Activated CD4-positive, alpha-beta T cell treated with anti-CD3 and anti-CD28 coated beads for 36 hours (primary cell): ENCODE measurements at regions not wholly inside any gene's neighbourhood (a gene's known extent, or its start where the extent isn't known, plus 50 kb on each side); places are given as distances from the start of the nearest gene placed in this dataset.
"Not testable (repeated sequence)": the region's sequence is repeated elsewhere in the genome, so short reads cannot be mapped to it uniquely, and the experiment has no call there.

ENCODE experiments used
- ATAC-seq: fragments of 200-7000 bp; cut with Tn5 transposase; one replicate; pipeline ENCODE4 v1.10.0; 2021; ENCODE audit warnings: mild to moderate bottlenecking, moderate library complexity
- CTCF ChIA-PET: fragments of 350-600 bp; sonication (Branson Sonifier 250); formaldehyde crosslinking; loops from one replicate; lab custom pipeline; 2021; ENCODE audit warnings: antibody characterized with exemption; lab: Charles Lee
- POLR2A ChIA-PET: fragments of 350-600 bp; sonication (Branson Sonifier 250); formaldehyde crosslinking; loops from one replicate; lab custom pipeline; 2021; ENCODE audit warnings: antibody characterized with exemption, inconsistent platforms; lab: Charles Lee
- DNase-seq: peaks from one replicate; pipeline ENCODE4 v3.0.0-alpha.2; 2020
- H3K27ac Mint-ChIP-seq: one replicate; pipeline ENCODE4 v1.8.0; 2021; ENCODE audit warnings: mixed read lengths
- H3K27me3 Mint-ChIP-seq: one replicate; pipeline ENCODE4 v1.8.0; 2021; ENCODE audit warnings: mixed read lengths
- H3K36me3 Mint-ChIP-seq: one replicate; pipeline ENCODE4 v1.8.0; 2021; ENCODE audit warnings: low read depth, mixed read lengths
- H3K4me1 Mint-ChIP-seq: one replicate; pipeline ENCODE4 v1.8.0; 2021; ENCODE audit warnings: mixed read lengths
- H3K4me3 Mint-ChIP-seq: one replicate; pipeline ENCODE4 v1.8.0; 2021; ENCODE audit warnings: mild to moderate bottlenecking, moderate library complexity, mixed read lengths
- H3K9me3 Mint-ChIP-seq: one replicate; pipeline ENCODE4 v1.8.0; 2021; ENCODE audit warnings: low read depth, mixed read lengths
- intact Hi-C, 2 experiments: fragments of 100-400 bp; cut with DNase I in 1 of 2; cut with micrococcal nuclease in 1 of 2; formaldehyde crosslinking; loops; one replicate each; pipeline versions ENCODE4 v1.14.2 to v1.15.1; 2022 to 2024; cut with DNase I, micrococcal nuclease

- peaks cover 35% of the 10 kb centered on the region for H3K27me3 Mint-ChIP-seq
These were observed 337.4 kb upstream of the SFRP2 start for GRCh38 chr4:154126276-154126675.

GRCh38 chr4:154125340-154125739 is 336.5 kb upstream of the SFRP2 start:
- Mint-ChIP-seq H3K36me3 (no peaks in the 10 kb centered on the region), H3K27ac (no peak overlapping the region), H3K27me3 (peaks cover 32% of the 10 kb centered on the region), H3K4me3 (no peak overlapping the region), H3K4me1 (peaks cover 2% of the 10 kb centered on the region), H3K9me3 (no peaks in the 10 kb centered on the region)
- DNase-seq (no peak), ATAC-seq (no peak)
- intact Hi-C loops: no loop called here
- ChIA-PET POLR2A (no interaction called here), CTCF (no interaction called here)

More at GRCh38 chr4:154126276-154126675, 337.4 kb upstream of the SFRP2 start:
- ChIA-PET POLR2A (no interaction called here), CTCF (no interaction called here)
- Mint-ChIP-seq H3K4me3 (no peak overlapping the region), H3K4me1 (peaks cover 2% of the 10 kb centered on the region), H3K36me3 (no peaks in the 10 kb centered on the region), H3K27ac (no peak overlapping the region), H3K9me3 (no peaks in the 10 kb centered on the region)
- no peak for DNase-seq
- intact Hi-C loops: no loop called here
- ATAC-seq: no peak

GRCh38 chr4:154124539-154125255 is 335.8 kb upstream of the SFRP2 start:
- Mint-ChIP-seq H3K36me3 (no peaks in the 10 kb centered on the region), H3K27me3 (peaks cover 32% of the 10 kb centered on the region), H3K27ac (no peak overlapping the region), H3K4me1 (peaks cover 2% of the 10 kb centered on the region), H3K4me3 (no peak overlapping the region), H3K9me3 (no peaks in the 10 kb centered on the region)
- intact Hi-C loops: no loop called here
- CTCF ChIA-PET: interaction anchor here (0.7 kb wide), 1 partner anchor 326 kb away, joined by 3 read pairs; no protein-coding TSS in a partner anchor
- ATAC-seq: peak; percentile 66
- DNase-seq: no peak
- POLR2A ChIA-PET: no interaction called here

DNA sequence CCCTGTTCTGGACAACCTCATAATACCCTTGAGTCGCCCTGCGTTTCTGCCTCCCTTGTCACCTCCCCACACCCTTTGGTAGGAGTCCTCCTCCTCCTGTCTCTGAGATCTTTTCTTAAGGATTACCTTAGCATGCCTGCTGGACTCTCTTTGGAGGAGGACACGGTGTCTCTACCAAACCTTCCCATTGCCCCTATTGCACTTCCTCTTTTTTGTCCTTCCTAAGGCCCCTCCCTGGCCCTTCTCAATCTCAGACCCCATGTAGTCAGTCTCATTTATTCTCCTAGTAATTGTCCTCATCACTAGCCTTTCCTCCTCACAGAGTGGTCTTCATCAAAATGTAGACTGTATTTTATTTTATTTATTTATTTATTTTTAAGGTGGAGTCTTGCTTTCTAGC is 335.0 kb upstream of the SFRP2 start:
- ATAC-seq (no peak), DNase-seq (no peak)
- Mint-ChIP-seq H3K4me1 (peaks cover 2% of the 10 kb centered on the region), H3K9me3 (no peaks in the 10 kb centered on the region), H3K27ac (no peak overlapping the region), H3K36me3 (no peaks in the 10 kb centered on the region), H3K4me3 (no peak overlapping the region), H3K27me3 (peaks cover 28% of the 10 kb centered on the region)
- POLR2A ChIA-PET: no interaction called here
- intact Hi-C loops: no loop called here
- CTCF ChIA-PET: interaction anchor here (0.6 to 0.7 kb wide), 2 partner anchors 14 to 327 kb away, joined by 3 to 4 read pairs; no protein-coding TSS in a partner anchor

- ChIA-PET CTCF (interaction anchor here (0.6 kb wide), 1 partner anchor 22 kb away, joined by 3 read pairs; no protein-coding TSS in a partner anchor), POLR2A (interaction anchor here (0.6 kb wide), 1 partner anchor 14 kb away, joined by 3 read pairs; no protein-coding TSS in a partner anchor)
- H3K27me3 Mint-ChIP-seq: peaks cover 8% of the 10 kb centered on the region
- peaks cover 2% of the 10 kb centered on the region for H3K4me1 Mint-ChIP-seq
- DNase-seq: no peak
- no peaks in the 10 kb centered on the region for H3K9me3 Mint-ChIP-seq
- H3K27ac Mint-ChIP-seq: no peak overlapping the region
- intact Hi-C loops: no loop called here
- no peak for ATAC-seq
- H3K4me3 Mint-ChIP-seq: no peak overlapping the region
- H3K36me3 Mint-ChIP-seq: no peaks in the 10 kb centered on the region
These were observed 331.9 kb upstream of the SFRP2 start for GRCh38 chr4:154120690-154121345.

- H3K4me1 Mint-ChIP-seq: peaks cover 2% of the 10 kb centered on the region
- POLR2A ChIA-PET: no interaction called here
- H3K27ac Mint-ChIP-seq: no peak overlapping the region
- no peak overlapping the region for H3K4me3 Mint-ChIP-seq
- CTCF ChIA-PET: no interaction called here
- no peaks in the 10 kb centered on the region for H3K36me3 Mint-ChIP-seq
- intact Hi-C loops: no loop called here
- H3K27me3 Mint-ChIP-seq: peaks cover 5% of the 10 kb centered on the region
- DNase-seq (no peak), ATAC-seq (no peak)
- no peaks in the 10 kb centered on the region for H3K9me3 Mint-ChIP-seq
These were observed 331.3 kb upstream of the SFRP2 start for GRCh38 chr4:154120006-154120676.

GRCh38 chr4:154119317-154119716 is 330.4 kb upstream of the SFRP2 start:
- no peaks in the 10 kb centered on the region for H3K9me3 Mint-ChIP-seq
- peaks cover 6% of the 10 kb centered on the region for H3K27me3 Mint-ChIP-seq
- DNase-seq (no peak), ATAC-seq (no peak)
- H3K36me3 Mint-ChIP-seq: no peaks in the 10 kb centered on the region
- no peak overlapping the region for H3K27ac Mint-ChIP-seq
- intact Hi-C loops: no loop called here
- no peak overlapping the region for H3K4me3 Mint-ChIP-seq
- ChIA-PET POLR2A (no interaction called here), CTCF (no interaction called here)
- no peaks in the 10 kb centered on the region for H3K4me1 Mint-ChIP-seq

GRCh38 chr4:154117726-154118125 is 328.8 kb upstream of the SFRP2 start:
- CTCF ChIA-PET, H3K4me1 Mint-ChIP-seq, DNase-seq, H3K27ac Mint-ChIP-seq, POLR2A ChIA-PET, H3K27me3 Mint-ChIP-seq, H3K36me3 Mint-ChIP-seq, H3K4me3 Mint-ChIP-seq, intact Hi-C loops, ATAC-seq, H3K9me3 Mint-ChIP-seq: not testable (repeated sequence)

- DNase-seq (no peak), ATAC-seq (no peak)
- H3K4me3 Mint-ChIP-seq: no peak overlapping the region
- intact Hi-C loops: no loop called here
- POLR2A ChIA-PET: no interaction called here
- H3K4me1 Mint-ChIP-seq: no peaks in the 10 kb centered on the region
- CTCF ChIA-PET: no interaction called here
- peaks cover 14% of the 10 kb centered on the region for H3K27me3 Mint-ChIP-seq
- no peaks in the 10 kb centered on the region for H3K36me3 Mint-ChIP-seq
- no peak overlapping the region for H3K27ac Mint-ChIP-seq
- H3K9me3 Mint-ChIP-seq: peaks cover 5% of the 10 kb centered on the region
These were observed 318.5 kb upstream of the SFRP2 start for GRCh38 chr4:154107337-154107736.

DNA sequence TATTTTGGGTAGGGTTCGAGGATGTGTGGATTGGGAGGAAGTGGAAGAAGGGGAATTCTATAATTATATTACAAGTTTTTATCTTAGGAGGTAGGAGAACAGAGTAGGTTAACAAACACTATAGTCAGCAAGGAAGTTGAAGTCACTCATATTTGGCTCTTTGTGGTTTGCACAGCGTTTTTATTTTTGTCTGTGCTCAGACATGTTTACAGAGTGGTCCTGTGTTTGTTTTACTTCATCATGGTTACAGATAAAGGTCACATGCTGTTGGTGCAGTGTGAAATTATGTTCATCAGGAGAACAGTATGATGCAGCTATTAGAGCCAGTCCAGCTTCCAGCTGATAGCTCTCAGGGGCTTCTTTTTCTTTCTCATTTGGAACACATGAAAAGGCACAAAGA is 299.9 kb upstream of the SFRP2 start:
- POLR2A ChIA-PET: no interaction called here
- H3K4me1 Mint-ChIP-seq: no peaks in the 10 kb centered on the region
- DNase-seq: no peak
- no peaks in the 10 kb centered on the region for H3K36me3 Mint-ChIP-seq
- H3K27me3 Mint-ChIP-seq: peaks cover 14% of the 10 kb centered on the region
- no peak for ATAC-seq
- intact Hi-C loops: no loop called here
- H3K4me3 Mint-ChIP-seq: no peak overlapping the region
- H3K9me3 Mint-ChIP-seq: no peaks in the 10 kb centered on the region
- no peak overlapping the region for H3K27ac Mint-ChIP-seq
- CTCF ChIA-PET: no interaction called here

DNA sequence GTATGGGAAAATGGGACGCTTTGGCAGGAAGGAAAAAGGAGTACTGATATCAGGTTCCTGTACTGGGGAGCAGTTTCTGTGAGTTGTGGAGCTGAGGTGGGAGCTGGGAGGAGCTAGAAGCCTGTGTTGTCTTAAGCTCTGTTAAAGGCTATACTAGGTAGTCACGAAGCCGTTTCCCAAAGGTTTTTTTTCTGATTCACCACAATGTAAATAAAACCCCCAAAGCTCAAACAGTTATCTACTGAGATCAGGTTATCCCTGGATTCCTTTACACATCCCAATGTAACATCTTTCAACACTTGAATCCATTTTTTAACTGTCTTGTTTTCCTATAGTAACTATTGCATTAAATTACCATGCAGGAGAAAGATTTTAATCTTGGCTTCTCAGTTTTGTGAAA is 297.4 kb upstream of the SFRP2 start:
- H3K27me3 Mint-ChIP-seq: peaks cover 9% of the 10 kb centered on the region
- no peaks in the 10 kb centered on the region for H3K4me1 Mint-ChIP-seq
- intact Hi-C loops: no loop called here
- H3K9me3 Mint-ChIP-seq: no peaks in the 10 kb centered on the region
- no peak for DNase-seq
- POLR2A ChIA-PET: no interaction called here
- no peak overlapping the region for H3K27ac Mint-ChIP-seq
- H3K36me3 Mint-ChIP-seq: no peaks in the 10 kb centered on the region
- H3K4me3 Mint-ChIP-seq: no peak overlapping the region
- no peak for ATAC-seq
- CTCF ChIA-PET: no interaction called here

- H3K27ac Mint-ChIP-seq: no peak overlapping the region
- H3K4me3 Mint-ChIP-seq: no peak overlapping the region
- H3K36me3 Mint-ChIP-seq: no peaks in the 10 kb centered on the region
- ChIA-PET CTCF (no interaction called here), POLR2A (no interaction called here)
- intact Hi-C loops: no loop called here
- H3K27me3 Mint-ChIP-seq: peaks cover 11% of the 10 kb centered on the region
- H3K9me3 Mint-ChIP-seq: no peaks in the 10 kb centered on the region
- ATAC-seq: no peak
- H3K4me1 Mint-ChIP-seq: no peaks in the 10 kb centered on the region
- no peak for DNase-seq
These were observed 296.0 kb upstream of the SFRP2 start for GRCh38 chr4:154084864-154085263.
